PC-3 (cell line): ENCODE measurements at regions not wholly inside any gene's neighbourhood (a gene's known extent, or its start where the extent isn't known, plus 50 kb on each side); places are given as distances from the start of the nearest gene placed in this dataset.

Experiments used
- ATAC-seq: fragments of 200-7000 bp; cut with Tn5 transposase; 2 replicates; pipeline ENCODE4 v1.9.1; 2020; ENCODE audit warnings: mild to moderate bottlenecking, moderate library complexity
- BruUV-seq: library from RNA; stranded (reverse); fragments of 400-500 nt; replicated peaks from 2 replicates; lab custom pipeline; 2021; lab: Mats Ljungman, UMichigan
- CTCF ChIA-PET: fragments of 300-600 bp; sonication (Branson Sonifier 250); formaldehyde crosslinking; loops from one replicate; lab custom pipeline; 2022; ENCODE audit warnings: antibody characterized with exemption; lab: Charles Lee
- POLR2A ChIA-PET: fragments of 300-600 bp; sonication (Branson Sonifier 250); formaldehyde crosslinking; loops from one replicate; lab custom pipeline; 2022; ENCODE audit warnings: antibody characterized with exemption; ENCODE audit not compliant: unreplicated experiment; lab: Charles Lee
- DNase-seq: peaks from one replicate; pipeline ENCODE4 v3.0.0-alpha.2; 2015
- H2AFZ ChIP-seq: fragments of 300-600 bp; sonication (generic); 2 replicates; pipeline ENCODE4 v1.6.0; 2016; ENCODE audit warnings: antibody characterized with exemption, low read length
- H3F3A ChIP-seq: fragments of 300-600 bp; sonication (generic); one replicate; pipeline ENCODE4 v1.6.0; 2017; ENCODE audit warnings: antibody characterized with exemption, low read length, control low read depth, mild to moderate bottlenecking; ENCODE audit not compliant: unreplicated experiment
- H3K27ac ChIP-seq: fragments of 300-600 bp; sonication (generic); 2 replicates; pipeline ENCODE4 v1.5.1; 2016; ENCODE audit warnings: mild to moderate bottlenecking, low read length
- H3K27me3 ChIP-seq: fragments of 300-600 bp; sonication (generic); 2 replicates; pipeline ENCODE4 v1.6.1; 2016; ENCODE audit warnings: low read length, mixed read lengths
- H3K36me3 ChIP-seq: fragments of 300-600 bp; sonication (generic); 2 replicates; pipeline ENCODE4 v1.6.1; 2016; ENCODE audit warnings: low read depth, mixed run types, low read length, mixed read lengths
- H3K4me1 ChIP-seq: fragments of 300-600 bp; sonication (generic); 2 replicates; pipeline ENCODE4 v1.5.1; 2016; ENCODE audit warnings: low read length; ENCODE audit not compliant: insufficient read depth
- H3K4me2 ChIP-seq: fragments of 300-600 bp; sonication (generic); 2 replicates; pipeline ENCODE4 v1.6.0; 2016; ENCODE audit warnings: low read length
- H3K4me3 ChIP-seq: fragments of 300-600 bp; sonication (generic); 2 replicates; pipeline ENCODE4 v1.5.1; 2016; ENCODE audit warnings: mild to moderate bottlenecking, low read length, mixed read lengths
- H3K79me2 ChIP-seq: fragments of 300-600 bp; sonication (generic); 2 replicates; pipeline ENCODE4 v1.6.1; 2017; ENCODE audit warnings: low read length, mixed read lengths
- H3K9ac ChIP-seq: fragments of 300-600 bp; sonication (generic); 2 replicates; pipeline ENCODE4 v1.6.0; 2016; ENCODE audit warnings: mild to moderate bottlenecking, low read length
- H3K9me2 ChIP-seq: fragments of 300-600 bp; sonication (generic); replicated peaks from 2 replicates; pipeline ENCODE4 v1.6.1; 2016; ENCODE audit warnings: mixed run types, low read length, mixed read lengths
- H3K9me3 ChIP-seq: fragments of 300-600 bp; sonication (generic); 2 replicates; pipeline ENCODE4 v1.6.1; 2016; ENCODE audit warnings: low read length, mixed read lengths
- H4K20me1 ChIP-seq: fragments of 300-600 bp; sonication (generic); 2 replicates; pipeline ENCODE4 v1.6.1; 2016; ENCODE audit warnings: low read length, mixed read lengths
- EZH2 ChIP-seq: fragments of 300-600 bp; sonication (generic); IDR thresholded peaks from one replicate; pipeline ENCODE4 v1.6.1; 2017; ENCODE audit warnings: antibody characterized with exemption, mild to moderate bottlenecking, low read length; ENCODE audit not compliant: unreplicated experiment
- EZH2phosphoT487 ChIP-seq: fragments of 300-600 bp; sonication (generic); IDR thresholded peaks from 2 replicates; pipeline ENCODE4 v1.6.1; 2018; ENCODE audit warnings: mild to moderate bottlenecking, antibody characterized with exemption, low read length, borderline replicate concordance
- intact Hi-C: fragments of 100-400 bp; cut with micrococcal nuclease; formaldehyde crosslinking; loops from 2 replicates; pipeline ENCODE4 v1.9.0; 2023
- TF ChIP-seq, protein P1 (sequence below): fragments of 300-600 bp; sonication (generic); conservative IDR thresholded peaks from 2 replicates; pipeline ENCODE4 v1.5.1; 2017; ENCODE audit warnings: antibody characterized with exemption, low read depth, mild to moderate bottlenecking, low read length

DNA sequence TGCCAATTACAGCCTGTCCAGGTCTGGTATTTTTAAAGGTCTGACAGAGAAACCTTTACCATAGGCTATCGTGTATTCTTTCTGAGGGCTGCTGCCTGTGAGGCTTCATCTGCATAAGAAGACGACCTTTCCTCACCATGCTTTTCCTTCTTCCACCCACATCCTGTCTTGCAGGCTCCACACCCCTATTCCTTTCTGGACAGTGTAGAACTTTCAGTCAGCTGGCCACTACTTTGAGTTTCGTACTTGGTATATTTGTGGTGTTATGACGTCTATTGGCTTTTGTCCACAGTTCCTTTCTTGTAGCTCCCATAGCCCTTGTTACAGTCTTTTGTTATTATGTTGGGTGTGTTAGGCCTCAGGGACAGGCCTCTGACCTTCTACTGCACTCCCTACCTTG is 311.4 kb downstream of the RAPGEF2 start:
- no peak overlapping the region for H3K27ac ChIP-seq
- peaks cover 59% of the 10 kb centered on the region for H3K4me1 ChIP-seq
- intact Hi-C loops, result no loop called here
- H4K20me1 ChIP-seq, result no peaks in the 10 kb centered on the region
- POLR2A ChIA-PET, result no interaction called here
- no peak for DNase-seq
- no TSS peak for BruUV-seq
- TF ChIP-seq, protein P1, sequence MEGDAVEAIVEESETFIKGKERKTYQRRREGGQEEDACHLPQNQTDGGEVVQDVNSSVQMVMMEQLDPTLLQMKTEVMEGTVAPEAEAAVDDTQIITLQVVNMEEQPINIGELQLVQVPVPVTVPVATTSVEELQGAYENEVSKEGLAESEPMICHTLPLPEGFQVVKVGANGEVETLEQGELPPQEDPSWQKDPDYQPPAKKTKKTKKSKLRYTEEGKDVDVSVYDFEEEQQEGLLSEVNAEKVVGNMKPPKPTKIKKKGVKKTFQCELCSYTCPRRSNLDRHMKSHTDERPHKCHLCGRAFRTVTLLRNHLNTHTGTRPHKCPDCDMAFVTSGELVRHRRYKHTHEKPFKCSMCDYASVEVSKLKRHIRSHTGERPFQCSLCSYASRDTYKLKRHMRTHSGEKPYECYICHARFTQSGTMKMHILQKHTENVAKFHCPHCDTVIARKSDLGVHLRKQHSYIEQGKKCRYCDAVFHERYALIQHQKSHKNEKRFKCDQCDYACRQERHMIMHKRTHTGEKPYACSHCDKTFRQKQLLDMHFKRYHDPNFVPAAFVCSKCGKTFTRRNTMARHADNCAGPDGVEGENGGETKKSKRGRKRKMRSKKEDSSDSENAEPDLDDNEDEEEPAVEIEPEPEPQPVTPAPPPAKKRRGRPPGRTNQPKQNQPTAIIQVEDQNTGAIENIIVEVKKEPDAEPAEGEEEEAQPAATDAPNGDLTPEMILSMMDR, result no peak
- TF ChIP-seq EZH2 (no peak), EZH2phosphoT487 (no peak)
- H3K36me3 ChIP-seq, result no peaks in the 10 kb centered on the region
- CTCF ChIA-PET, result no interaction called here
- no peak overlapping the region for H3K4me2 ChIP-seq
- H2AFZ ChIP-seq, result no peak overlapping the region
- no peaks in the 10 kb centered on the region for H3K27me3 ChIP-seq
- H3K9me3 ChIP-seq, result no peaks in the 10 kb centered on the region
- no peaks in the 10 kb centered on the region for H3K79me2 ChIP-seq
- H3K4me3 ChIP-seq, result no peak overlapping the region
- no peak for ATAC-seq
- H3K9ac ChIP-seq, result no peak overlapping the region
- H3F3A ChIP-seq, result peaks cover 4% of the 10 kb centered on the region
- no peaks in the 10 kb centered on the region for H3K9me2 ChIP-seq

DNA sequence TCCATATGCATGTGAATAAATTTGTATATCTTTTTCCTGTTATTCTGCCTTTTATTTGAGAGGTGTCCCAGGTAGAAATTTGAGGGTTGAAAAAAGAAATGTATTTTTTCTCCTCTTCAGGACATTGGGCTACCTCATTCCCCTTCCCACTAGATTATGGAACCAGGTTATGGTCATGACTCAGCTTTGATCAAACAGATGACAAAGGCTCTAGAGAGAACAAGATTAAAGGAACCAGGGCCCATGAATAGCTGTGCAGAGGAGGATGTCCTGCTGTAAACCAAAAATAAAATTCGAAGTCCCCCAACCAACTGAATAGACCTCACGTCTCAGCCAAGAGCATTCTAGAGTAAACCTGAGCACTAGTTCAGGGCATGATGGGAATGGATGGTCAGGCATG is 313.2 kb downstream of the RAPGEF2 start:
- ATAC-seq, result peak; percentile 86

DNA sequence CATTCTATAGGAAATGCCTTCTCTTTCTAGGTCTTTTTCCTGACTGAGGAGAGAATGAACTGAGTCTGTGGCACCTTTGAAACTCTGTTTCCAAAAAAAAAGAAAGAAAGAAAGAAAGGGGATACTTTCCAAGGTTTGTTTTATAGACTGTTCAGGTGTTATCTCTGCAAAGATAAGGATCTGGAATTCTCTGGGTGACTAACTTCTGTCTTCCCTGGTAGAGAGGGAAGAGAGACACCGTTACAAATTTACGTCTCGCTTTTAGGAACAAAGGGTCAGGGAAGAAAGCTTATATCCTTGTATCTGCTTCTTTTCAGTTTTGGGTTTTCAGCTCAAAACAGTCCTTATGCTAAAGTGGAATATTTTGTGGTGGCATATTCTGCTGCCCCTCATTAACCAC is 314.1 kb downstream of the RAPGEF2 start:
- intact Hi-C loops, result loop anchor here (1.0 kb wide), 1 partner anchor 27 kb away; no protein-coding TSS in a partner anchor
- H3K36me3 ChIP-seq, result no peaks in the 10 kb centered on the region
- CTCF ChIA-PET, result interaction anchor here (0.7 to 1.0 kb wide), 2 partner anchors 32 to 300 kb away, joined by 5 to 8 read pairs; no protein-coding TSS in a partner anchor
- H3K79me2 ChIP-seq, result no peaks in the 10 kb centered on the region
- POLR2A ChIA-PET, result no interaction called here
- H2AFZ ChIP-seq, result no peak overlapping the region
- TF ChIP-seq EZH2, result no peak
- no peak for TF ChIP-seq EZH2phosphoT487
- H3K4me1 ChIP-seq, result peaks cover 42% of the 10 kb centered on the region
- H3K9ac ChIP-seq, result peak overlapping the region; percentile 49
- H3K4me2 ChIP-seq, result peak overlapping the region; percentile 65
- H3K27me3 ChIP-seq, result no peaks in the 10 kb centered on the region
- H3K4me3 ChIP-seq, result no peak overlapping the region
- no peaks in the 10 kb centered on the region for H4K20me1 ChIP-seq
- peak; percentile 26; the same call in 1 of the 2 replicates for ATAC-seq
- H3K27ac ChIP-seq, result peak overlapping the region; percentile 82
- DNase-seq, result peak; percentile 65
- no peaks in the 10 kb centered on the region for H3K9me2 ChIP-seq
- H3F3A ChIP-seq, result peaks cover 4% of the 10 kb centered on the region
- no peaks in the 10 kb centered on the region for H3K9me3 ChIP-seq
- no TSS peak for BruUV-seq

More for the DNA sequence above, 313.2 kb downstream of the RAPGEF2 start:
- Histone ChIP-seq H3K27me3 (no peaks in the 10 kb centered on the region), H3K9me3 (no peaks in the 10 kb centered on the region), H3K4me3 (no peak overlapping the region), H3K27ac (peak overlapping the region; percentile 82), H3K9ac (peak overlapping the region; percentile 24; the same call in 1 of the 2 replicates), H3K9me2 (no peaks in the 10 kb centered on the region), H4K20me1 (no peaks in the 10 kb centered on the region), H3K4me2 (peak overlapping the region; percentile 65), H3K4me1 (peaks cover 43% of the 10 kb centered on the region), H3F3A (peaks cover 4% of the 10 kb centered on the region), H2AFZ (no peak overlapping the region), H3K79me2 (no peaks in the 10 kb centered on the region), H3K36me3 (no peaks in the 10 kb centered on the region)
- POLR2A ChIA-PET, result no interaction called here
- CTCF ChIA-PET, result interaction anchor here (0.7 kb wide), 1 partner anchor 728 kb away, joined by 3 read pairs; no protein-coding TSS in a partner anchor
- TF ChIP-seq EZH2phosphoT487 (no peak), EZH2 (no peak)
- TF ChIP-seq, protein P1, result no peak
- no TSS peak for BruUV-seq
- peak; percentile 89 for DNase-seq
- intact Hi-C loops, result no loop called here
